Thyroid gland (tissue), 4 donors: ENCODE measurements at regions not wholly inside any gene's neighbourhood (a gene's known extent, or its start where the extent isn't known, plus 50 kb on each side); places are given as distances from the start of the nearest gene placed in this dataset.

Source experiments
- CTCF ChIP-seq, 6 experiments: fragments of 200-600 bp in 3 of 6; fragments of 450-650 bp in 3 of 6; sonication (generic) in 3 of 6; IDR thresholded peaks; one replicate each; pipeline ENCODE4 v1.5.1; 2016 to 2019; ENCODE audit warnings: antibody characterized with exemption in 6 of 6, mild to moderate bottlenecking in 2 of 6, inconsistent platforms in 1 of 6, moderate library complexity in 1 of 6
- POLR2A ChIP-seq, 2 donors: fragments of 450-650 bp; IDR thresholded peaks; one replicate each; pipeline ENCODE4 v1.6.1; 2017; ENCODE audit warnings: antibody characterized with exemption in 2 of 2, mild to moderate bottlenecking in 2 of 2, moderate library complexity in 1 of 2

DNA sequence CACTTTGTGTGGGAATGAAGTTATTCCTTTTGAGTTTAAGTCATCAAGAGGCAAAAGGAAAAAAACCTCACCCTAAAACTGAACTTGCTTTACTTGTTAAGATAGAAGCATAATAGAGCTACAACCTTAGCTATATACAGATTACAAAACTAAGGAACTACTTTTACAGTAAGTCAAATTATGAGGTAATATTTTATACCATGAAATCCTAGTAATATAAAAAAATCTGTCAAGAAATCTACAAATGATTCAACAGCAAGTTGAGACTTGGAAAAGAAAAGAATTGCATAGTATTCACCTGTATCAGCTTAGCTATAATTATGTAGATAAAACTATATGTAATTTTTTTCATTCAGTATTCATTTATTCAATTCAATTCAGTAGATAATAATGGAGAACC lies 335.3 kb downstream of the KLF5 start:
- no peak for TF ChIP-seq CTCF (IDR thresholded peaks at IDR 0.05)
- TF ChIP-seq POLR2A (IDR thresholded peaks at IDR 0.05), result no peak
